Neural progenitor cell (in vitro differentiated cells): ENCODE measurements at regions not wholly inside any gene's neighbourhood (a gene's known extent, or its start where the extent isn't known, plus 50 kb on each side); places are given as distances from the start of the nearest gene placed in this dataset.
"Not testable (repeated sequence)": the region's sequence is repeated elsewhere in the genome, so short reads cannot be mapped to it uniquely, and the experiment has no call there.

ENCODE experiments used
- DNase-seq: peaks from one replicate; pipeline ENCODE4 v3.0.0-alpha.2; 2016; ENCODE audit warnings: low spot score
- H2AFZ ChIP-seq: fragments of 200-600 bp; sonication (generic); replicated peaks from 2 replicates; pipeline ENCODE4 v1.6.1; 2016; ENCODE audit warnings: antibody characterized with exemption
- H3F3A ChIP-seq: fragments of 200-600 bp; sonication (generic); 2 replicates; pipeline ENCODE4 v1.6.1; 2016; ENCODE audit warnings: antibody characterized with exemption, low read depth
- H3K27ac ChIP-seq: fragments of 200-600 bp; sonication (generic); 2 replicates; pipeline ENCODE4 v1.5.1; 2016; ENCODE audit warnings: mild to moderate bottlenecking
- H3K27me3 ChIP-seq: fragments of 200-600 bp; sonication (generic); 2 replicates; pipeline ENCODE4 v1.6.1; 2016; ENCODE audit warnings: mild to moderate bottlenecking, moderate library complexity
- H3K36me3 ChIP-seq: fragments of 200-600 bp; sonication (generic); 2 replicates; pipeline ENCODE4 v1.5.1; 2016
- H3K4me1 ChIP-seq: fragments of 200-600 bp; sonication (generic); 2 replicates; pipeline ENCODE4 v1.6.1; 2016; ENCODE audit warnings: mixed run types
- H3K4me2 ChIP-seq: fragments of 200-600 bp; sonication (generic); 2 replicates; pipeline ENCODE4 v1.6.1; 2016
- H3K4me3 ChIP-seq: fragments of 200-600 bp; sonication (generic); 2 replicates; pipeline ENCODE4 v1.5.1; 2016
- H3K79me2 ChIP-seq: fragments of 200-600 bp; sonication (generic); 2 replicates; pipeline ENCODE4 v1.6.1; 2016; ENCODE audit warnings: low read depth
- H3K9ac ChIP-seq: fragments of 200-600 bp; sonication (generic); 2 replicates; pipeline ENCODE4 v1.6.1; 2016
- H3K9me3 ChIP-seq: fragments of 200-600 bp; sonication (generic); 2 replicates; pipeline ENCODE4 v1.5.1; 2016; ENCODE audit warnings: low read depth
- H4K20me1 ChIP-seq: fragments of 200-600 bp; sonication (generic); 2 replicates; pipeline ENCODE4 v1.6.1; 2016; ENCODE audit warnings: low read depth
- H3K27ac Mint-ChIP-seq: 3 replicates; pipeline ENCODE4 v1.8.0; 2021; ENCODE audit warnings: mixed read lengths
- H3K27me3 Mint-ChIP-seq: 2 replicates; pipeline ENCODE4 v1.8.0; 2022; ENCODE audit warnings: low read depth, mild to moderate bottlenecking, inconsistent platforms, moderate library complexity, mixed read lengths; ENCODE audit not compliant: insufficient read depth
- H3K36me3 Mint-ChIP-seq: 3 replicates; pipeline ENCODE4 v1.8.0; 2021; ENCODE audit warnings: mixed read lengths
- H3K4me1 Mint-ChIP-seq: 3 replicates; pipeline ENCODE4 v1.8.0; 2021; ENCODE audit warnings: mixed read lengths
- H3K4me3 Mint-ChIP-seq: 3 replicates; pipeline ENCODE4 v1.8.0; 2021; ENCODE audit warnings: mild to moderate bottlenecking, moderate library complexity, mixed read lengths
- H3K9me3 Mint-ChIP-seq: 3 replicates; pipeline ENCODE4 v1.8.0; 2020; ENCODE audit warnings: mixed read lengths
- CTCF ChIP-seq: fragments of 200-600 bp; sonication (generic); IDR thresholded peaks from 2 replicates; pipeline ENCODE4 v1.5.1; 2017; ENCODE audit warnings: antibody characterized with exemption, mild to moderate bottlenecking
- EZH2 ChIP-seq: fragments of 200-600 bp; sonication (generic); IDR thresholded peaks from 2 replicates; pipeline ENCODE4 v1.6.1; 2017; ENCODE audit warnings: antibody characterized with exemption, mild to moderate bottlenecking, moderate library complexity
- EZH2phosphoT487 ChIP-seq: fragments of 200-600 bp; sonication (generic); IDR thresholded peaks from 2 replicates; pipeline ENCODE4 v1.6.1; 2017; ENCODE audit warnings: antibody characterized with exemption

DNA sequence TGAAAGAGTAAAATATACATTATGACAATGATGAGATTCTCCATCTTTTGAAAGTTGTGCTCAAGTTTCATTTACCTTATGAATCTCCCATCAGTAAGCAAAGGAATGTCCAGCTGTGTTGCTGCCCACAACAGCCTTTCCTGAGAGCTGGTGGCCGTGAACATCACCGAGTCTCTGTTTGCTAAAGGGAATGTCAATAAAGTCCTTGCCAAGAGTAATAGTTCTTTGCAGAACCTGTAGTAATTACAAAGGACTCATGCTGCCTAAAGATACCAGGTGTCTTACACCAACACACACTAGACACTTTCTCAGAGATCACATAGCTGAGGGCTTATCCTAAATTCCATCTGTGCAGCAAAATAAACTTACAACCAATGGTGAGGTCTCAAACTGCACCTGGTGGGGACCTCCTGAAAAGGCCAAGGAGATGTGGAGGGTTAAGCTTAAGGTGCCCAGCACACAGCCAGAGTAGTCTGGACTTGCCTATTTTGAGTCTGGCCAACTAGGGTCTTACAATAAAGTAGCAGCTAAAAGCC, 111.1 kb upstream of the DAPK1 start:
- no peak overlapping the region for H3K27ac ChIP-seq
- Mint-ChIP-seq H3K36me3 (no peaks in the 10 kb centered on the region), H3K9me3 (no peaks in the 10 kb centered on the region), H3K27me3 (peaks cover 7% of the 10 kb centered on the region), H3K4me1 (no peaks in the 10 kb centered on the region), H3K4me3 (no peak overlapping the region), H3K27ac (no peak overlapping the region)
- no peak overlapping the region for H3K4me3 ChIP-seq
- H3F3A ChIP-seq, result no peaks in the 10 kb centered on the region
- no peak for TF ChIP-seq EZH2phosphoT487
- TF ChIP-seq EZH2, result no peak
- TF ChIP-seq CTCF, result no peak
- H3K9me3 ChIP-seq, result no peaks in the 10 kb centered on the region
- no peaks in the 10 kb centered on the region for H3K79me2 ChIP-seq
- no peak overlapping the region for H3K9ac ChIP-seq
- H3K4me2 ChIP-seq, result no peak overlapping the region
- no peak overlapping the region for H2AFZ ChIP-seq
- H3K36me3 ChIP-seq, result no peaks in the 10 kb centered on the region
- H4K20me1 ChIP-seq, result no peaks in the 10 kb centered on the region
- no peak for DNase-seq
- no peaks in the 10 kb centered on the region for H3K4me1 ChIP-seq
- no peaks in the 10 kb centered on the region for H3K27me3 ChIP-seq

GRCh38 chr9:87387351-87388011, 110.2 kb upstream of the DAPK1 start:
- Histone ChIP-seq H2AFZ (no peak overlapping the region), H3K9ac (no peak overlapping the region), H3F3A (no peaks in the 10 kb centered on the region), H3K36me3 (no peaks in the 10 kb centered on the region), H4K20me1 (no peaks in the 10 kb centered on the region), H3K27me3 (no peaks in the 10 kb centered on the region), H3K4me1 (no peaks in the 10 kb centered on the region), H3K79me2 (no peaks in the 10 kb centered on the region), H3K4me2 (no peak overlapping the region), H3K27ac (no peak overlapping the region), H3K4me3 (no peak overlapping the region), H3K9me3 (no peaks in the 10 kb centered on the region)
- Mint-ChIP-seq H3K4me3 (no peak overlapping the region), H3K4me1 (no peaks in the 10 kb centered on the region), H3K9me3 (no peaks in the 10 kb centered on the region), H3K36me3 (no peaks in the 10 kb centered on the region), H3K27ac (no peak overlapping the region), H3K27me3 (peaks cover 7% of the 10 kb centered on the region)
- DNase-seq, result no peak
- TF ChIP-seq EZH2phosphoT487 (no peak), EZH2 (no peak), CTCF (no peak)

- H3K4me1 Mint-ChIP-seq, H3K27me3 Mint-ChIP-seq, H3K4me3 ChIP-seq, H3K36me3 Mint-ChIP-seq, DNase-seq, H3K9ac ChIP-seq, H3K9me3 Mint-ChIP-seq, H3K4me1 ChIP-seq, H3K27ac ChIP-seq, H4K20me1 ChIP-seq, H3K4me2 ChIP-seq, H3K27ac Mint-ChIP-seq, H3F3A ChIP-seq, H2AFZ ChIP-seq, H3K79me2 ChIP-seq, H3K36me3 ChIP-seq, H3K9me3 ChIP-seq, H3K4me3 Mint-ChIP-seq, H3K27me3 ChIP-seq: not testable (repeated sequence)
Observed at GRCh38 chr9:87388708-87389107, 109.0 kb upstream of the DAPK1 start.

DNA sequence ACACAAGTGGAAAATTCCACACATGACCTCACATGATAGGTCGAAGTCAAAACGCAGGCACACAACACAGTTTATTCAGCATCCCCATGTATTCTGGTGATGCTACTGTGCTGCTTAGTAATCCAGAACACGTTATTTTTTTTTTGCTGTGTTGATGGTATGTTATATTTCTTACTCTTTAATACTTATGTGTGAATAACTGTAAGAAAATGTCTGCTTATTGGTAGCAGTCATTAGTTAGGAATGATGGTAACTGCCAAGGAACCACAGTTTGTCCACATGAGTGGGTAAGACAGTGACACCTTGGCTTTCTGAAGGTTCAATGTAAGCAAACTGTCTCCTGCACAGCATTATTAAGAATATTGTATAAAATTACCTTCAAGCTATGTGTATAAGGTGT, 107.7 kb upstream of the DAPK1 start:
- DNase-seq, result no peak
- Mint-ChIP-seq H3K9me3 (no peaks in the 10 kb centered on the region), H3K27me3 (peaks cover 7% of the 10 kb centered on the region), H3K27ac (no peak overlapping the region), H3K4me1 (no peaks in the 10 kb centered on the region), H3K36me3 (no peaks in the 10 kb centered on the region), H3K4me3 (no peak overlapping the region)
- no peak overlapping the region for H2AFZ ChIP-seq
- no peaks in the 10 kb centered on the region for H3K4me1 ChIP-seq
- no peaks in the 10 kb centered on the region for H3K9me3 ChIP-seq
- no peak overlapping the region for H3K27ac ChIP-seq
- H3K79me2 ChIP-seq, result no peaks in the 10 kb centered on the region
- no peak overlapping the region for H3K4me2 ChIP-seq
- no peak overlapping the region for H3K4me3 ChIP-seq
- H4K20me1 ChIP-seq, result no peaks in the 10 kb centered on the region
- no peak overlapping the region for H3K9ac ChIP-seq
- no peak for TF ChIP-seq EZH2phosphoT487
- no peaks in the 10 kb centered on the region for H3K27me3 ChIP-seq
- H3F3A ChIP-seq, result no peaks in the 10 kb centered on the region
- H3K36me3 ChIP-seq, result no peaks in the 10 kb centered on the region
